H1 (cell line): ENCODE measurements at regions not wholly inside any gene's neighbourhood (a gene's known extent, or its start where the extent isn't known, plus 50 kb on each side); places are given as distances from the start of the nearest gene placed in this dataset.
"Not testable (repeated sequence)": the region's sequence is repeated elsewhere in the genome, so short reads cannot be mapped to it uniquely, and the experiment has no call there.

Experiments
- CTCF ChIA-PET: fragments of 300-600 bp; sonication (Branson Sonifier 250); formaldehyde crosslinking; loops from one replicate; lab custom pipeline; 2021; ENCODE audit not compliant: partially characterized antibody; lab: Charles Lee
- POLR2A ChIA-PET: fragments of 300-600 bp; sonication (Branson Sonifier 250); formaldehyde crosslinking; loops from one replicate; lab custom pipeline; 2021; ENCODE audit warnings: inconsistent platforms; ENCODE audit not compliant: partially characterized antibody; lab: Charles Lee
- DNase-seq, 2 experiments: peaks; one replicate each; pipeline versions ENCODE4 v3.0.0 to v3.0.0-alpha.2; 2010 to 2022; ENCODE audit warnings: low spot score in 2 of 2, low read depth in 1 of 2, mixed read lengths in 1 of 2
- FAIRE-seq: peaks from 2 replicates; lab custom pipeline; 2011; peaks lifted over from hg19 to GRCh38; lab: Jason Lieb, UNC
- H2AFZ ChIP-seq: 2 replicates; pipeline ENCODE4 v1.8.1; 2012; ENCODE audit warnings: low read length, inconsistent platforms
- H2AK5ac ChIP-seq: 2 replicates; pipeline ENCODE4 v1.6.1; 2013; ENCODE audit warnings: low read depth, low read length
- H2BK120ac ChIP-seq: replicated peaks from 2 replicates; pipeline ENCODE3; 2013; ENCODE audit warnings: low read depth, low read length, inconsistent platforms
- H2BK12ac ChIP-seq: 2 replicates; pipeline ENCODE4 v1.6.1; 2013; ENCODE audit warnings: low read depth, low read length
- H2BK15ac ChIP-seq: 2 replicates; pipeline ENCODE4 v1.6.1; 2013; ENCODE audit warnings: low read length
- H2BK20ac ChIP-seq: 2 replicates; pipeline ENCODE4 v1.6.1; 2013; ENCODE audit warnings: low read length
- H2BK5ac ChIP-seq: 2 replicates; pipeline ENCODE4 v1.6.1; 2013; ENCODE audit warnings: low read depth, low read length
- H3K14ac ChIP-seq: 2 replicates; pipeline ENCODE4 v1.6.1; 2013; ENCODE audit warnings: inconsistent platforms; ENCODE audit not compliant: insufficient read length
- H3K18ac ChIP-seq: 2 replicates; pipeline ENCODE4 v1.6.1; 2013; ENCODE audit warnings: low read length; ENCODE audit errors: extremely low read depth
- H3K23ac ChIP-seq: 2 replicates; pipeline ENCODE4 v1.6.1; 2013; ENCODE audit warnings: inconsistent platforms; ENCODE audit not compliant: insufficient read length
- H3K23me2 ChIP-seq: 2 replicates; pipeline ENCODE4 v1.6.1; 2013; ENCODE audit warnings: low read depth, low read length
- H3K27ac ChIP-seq: 2 replicates; pipeline ENCODE4 v1.6.1; 2011; ENCODE audit warnings: low read depth, low read length, inconsistent platforms
- H3K27me3 ChIP-seq, 4 experiments: replicated peaks in 1 of 4; 1 replicate in 1 of 4; 2 replicates in 3 of 4; pipeline versions ENCODE4 v1.6.1 to v1.8.1; 2011 to 2013; ENCODE audit warnings: low read length in 3 of 4, mild to moderate bottlenecking in 3 of 4, inconsistent platforms in 2 of 4, mixed read lengths in 2 of 4, moderate library complexity in 1 of 4; ENCODE audit not compliant: control insufficient read depth in 3 of 4, insufficient read depth in 3 of 4; ENCODE audit errors: extremely low read depth in 1 of 4
- H3K36me3 ChIP-seq, 4 experiments: 2 replicates each; pipeline versions ENCODE4 v1.6.1 to v1.8.1; 2011 to 2013; ENCODE audit warnings: mild to moderate bottlenecking in 4 of 4, low read length in 3 of 4, moderate library complexity in 2 of 4, control low read depth in 1 of 4, inconsistent platforms in 1 of 4; ENCODE audit not compliant: insufficient read depth in 4 of 4, control insufficient read depth in 2 of 4
- H3K4ac ChIP-seq: replicated peaks from 2 replicates; pipeline ENCODE3; 2013; ENCODE audit warnings: low read length, low read depth, mixed read lengths, inconsistent platforms; ENCODE audit not compliant: insufficient read length
- H3K4me1 ChIP-seq, 4 experiments: replicated peaks in 1 of 4; 1 replicate in 1 of 4; 2 replicates in 3 of 4; pipeline versions ENCODE4 v1.6.1 to v1.8.1; 2011 to 2013; ENCODE audit warnings: low read length in 3 of 4, inconsistent platforms in 2 of 4, mixed read lengths in 1 of 4; ENCODE audit not compliant: insufficient read depth in 4 of 4, control insufficient read depth in 3 of 4
- H3K4me2 ChIP-seq, 2 experiments: 2 replicates each; pipeline versions ENCODE4 v1.6.1 to v1.8.1; 2011 to 2013; ENCODE audit warnings: low read depth in 2 of 2, low read length in 2 of 2, control low read depth in 1 of 2, inconsistent platforms in 1 of 2, mild to moderate bottlenecking in 1 of 2; ENCODE audit not compliant: insufficient read depth in 1 of 2
- H3K4me3 ChIP-seq, 4 experiments: fragments of 200-600, 300-600 bp in 1 of 4; sonication (generic), shearing (Covaris generic), sonication (Bioruptor Twin) in 1 of 4; 2 replicates each; pipeline versions ENCODE4 v1.5.1 to v1.8.1; 2011 to 2016; ENCODE audit warnings: low read length in 4 of 4, low read depth in 3 of 4, control low read depth in 2 of 4, inconsistent platforms in 2 of 4, mild to moderate bottlenecking in 2 of 4, mixed read lengths in 1 of 4, moderate library complexity in 1 of 4; ENCODE audit not compliant: insufficient read depth in 2 of 4; ENCODE audit errors: extremely low read depth in 1 of 4
- H3K56ac ChIP-seq: replicated peaks from 2 replicates; pipeline ENCODE3; 2013; ENCODE audit warnings: low read depth, mild to moderate bottlenecking, mixed read lengths, low read length, inconsistent platforms; ENCODE audit not compliant: insufficient read length
- H3K79me1 ChIP-seq: 2 replicates; pipeline ENCODE4 v1.6.1; 2013; ENCODE audit warnings: low read depth, low read length, control low read depth
- H3K79me2 ChIP-seq, 2 experiments: 2 replicates each; pipeline versions ENCODE4 v1.6.1 to v1.8.1; 2012 to 2013; ENCODE audit warnings: low read length in 2 of 2, mild to moderate bottlenecking in 2 of 2, inconsistent platforms in 1 of 2; ENCODE audit not compliant: insufficient read depth in 2 of 2, control insufficient read depth in 1 of 2
- H3K9ac ChIP-seq, 4 experiments: replicated peaks in 1 of 4; 1 replicate in 1 of 4; 2 replicates in 3 of 4; pipeline versions ENCODE4 v1.6.1 to v1.8.1; 2011 to 2013; ENCODE audit warnings: low read depth in 3 of 4, low read length in 3 of 4, control low read depth in 2 of 4, mild to moderate bottlenecking in 2 of 4, moderate library complexity in 2 of 4, inconsistent platforms in 1 of 4; ENCODE audit errors: extremely low read depth in 1 of 4
- H3K9me3 ChIP-seq, 2 experiments: 2 replicates each; pipeline versions ENCODE4 v1.6.1 to v1.8.1; 2012 to 2013; ENCODE audit warnings: mild to moderate bottlenecking in 2 of 2, moderate library complexity in 2 of 2, control low read depth in 1 of 2, inconsistent platforms in 1 of 2, low read depth in 1 of 2, low read length in 1 of 2, mixed read lengths in 1 of 2; ENCODE audit not compliant: insufficient read depth in 2 of 2
- H4K20me1 ChIP-seq, 2 experiments: replicated peaks in 1 of 2; 2 replicates each; pipeline versions ENCODE3 to v1.8.1; 2011 to 2013; ENCODE audit warnings: inconsistent platforms in 2 of 2, low read length in 2 of 2, mild to moderate bottlenecking in 1 of 2; ENCODE audit not compliant: insufficient read depth in 2 of 2, control insufficient read depth in 1 of 2
- H4K5ac ChIP-seq: 2 replicates; pipeline ENCODE4 v1.6.1; 2013; ENCODE audit warnings: low read length, low read depth, mixed read lengths, inconsistent platforms; ENCODE audit not compliant: insufficient read length
- H4K8ac ChIP-seq: 2 replicates; pipeline ENCODE4 v1.8.0; 2013; ENCODE audit warnings: mild to moderate bottlenecking, moderate library complexity, low read length, inconsistent platforms; ENCODE audit not compliant: insufficient read depth; ENCODE audit errors: extremely low read depth
- H4K91ac ChIP-seq: replicated peaks from 2 replicates; pipeline ENCODE3; 2013; ENCODE audit warnings: low read length, mixed read lengths, inconsistent platforms; ENCODE audit not compliant: insufficient read length
- WGBS, 2 experiments: shearing (Covaris generic) in 1 of 2; methylation state at CpG; one replicate each; pipeline versions ENCODE4 v1.1.6 to v1.1.7; 2013 to 2015; ENCODE audit warnings: low lambda C conversion rate in 2 of 2, mixed read lengths in 2 of 2, inconsistent platforms in 1 of 2, low coverage in 1 of 2, missing lambda C conversion rate in 1 of 2; ENCODE audit not compliant: insufficient replicate concordance in 2 of 2, insufficient coverage in 1 of 2, insufficient read length in 1 of 2; ENCODE audit errors: extremely low coverage in 1 of 2, missing lambda C conversion rate in 1 of 2; 5-methylcytosine and 5-hydroxymethylcytosine counted together

DNA sequence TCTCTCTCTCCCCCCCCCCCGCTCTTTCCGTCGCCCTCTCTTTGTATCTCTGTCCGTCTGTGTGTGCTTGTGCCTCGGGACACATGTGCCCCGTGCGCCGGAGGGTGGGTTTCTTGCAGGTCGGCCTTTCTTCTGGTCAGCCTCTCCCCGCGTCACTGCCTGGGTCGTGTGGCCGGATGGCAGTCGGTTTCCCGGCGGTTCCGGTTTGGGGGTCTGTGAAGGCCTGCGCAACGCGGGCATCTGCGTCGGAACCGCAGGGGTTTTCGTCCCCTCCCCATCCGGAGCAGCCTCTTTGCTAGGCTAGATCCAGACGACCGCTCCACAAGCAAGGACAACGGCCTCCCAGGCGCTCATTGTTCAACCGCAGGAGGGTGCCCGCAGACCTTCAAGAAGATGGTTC is 1398.6 kb upstream of the PCDH10 start:
- H3K27me3 ChIP-seq, FAIRE-seq, H2BK5ac ChIP-seq, H4K8ac ChIP-seq, H2AFZ ChIP-seq, H3K36me3 ChIP-seq, H2BK15ac ChIP-seq, H2BK20ac ChIP-seq, H2BK12ac ChIP-seq, H3K56ac ChIP-seq, H3K4ac ChIP-seq, H3K27ac ChIP-seq, H3K18ac ChIP-seq, H3K4me2 ChIP-seq, H4K5ac ChIP-seq, H3K79me2 ChIP-seq, H3K79me1 ChIP-seq, H3K23ac ChIP-seq, H3K4me3 ChIP-seq, POLR2A ChIA-PET, H3K14ac ChIP-seq, H3K4me1 ChIP-seq, H4K91ac ChIP-seq, H2AK5ac ChIP-seq, H3K9ac ChIP-seq, H4K20me1 ChIP-seq, H2BK120ac ChIP-seq, H3K23me2 ChIP-seq, CTCF ChIA-PET: not testable (repeated sequence)
- 94% methylated on average over 23 of the region's 31 CpGs; no CpG with 5 or more reads in 1 of the 2 experiments for WGBS, 2 experiments
- peak in 1 of 2 experiments; percentile 59 for DNase-seq
- peaks cover 3 to 15% of the 10 kb centered on the region in 2 experiments; a peak in 2 of 4 replicates for H3K9me3 ChIP-seq

GRCh38 chr4:131762234-131762633 is 1386.9 kb upstream of the PCDH10 start:
- not testable (repeated sequence) for H3K23ac ChIP-seq

More at GRCh38 chr4:131762234-131762633, 1386.9 kb upstream of the PCDH10 start:
- H3K4ac ChIP-seq, H3K23me2 ChIP-seq, H2AFZ ChIP-seq, H3K27me3 ChIP-seq, H3K4me1 ChIP-seq, H3K79me1 ChIP-seq, H2AK5ac ChIP-seq, H2BK120ac ChIP-seq, H3K14ac ChIP-seq, CTCF ChIA-PET, DNase-seq, H4K8ac ChIP-seq, H3K56ac ChIP-seq, H3K9ac ChIP-seq, H3K4me2 ChIP-seq, H4K20me1 ChIP-seq, H2BK15ac ChIP-seq, H3K4me3 ChIP-seq, H2BK5ac ChIP-seq, H3K27ac ChIP-seq, H3K36me3 ChIP-seq, H2BK20ac ChIP-seq, H3K18ac ChIP-seq, H2BK12ac ChIP-seq, FAIRE-seq, H4K91ac ChIP-seq, H3K79me2 ChIP-seq, H4K5ac ChIP-seq, POLR2A ChIA-PET: not testable (repeated sequence)
- no CpG with 5 or more reads among the region's 35 CpGs for WGBS, 2 experiments
- peaks cover 0 to 15% of the 10 kb centered on the region in 2 experiments; a peak in 1 of 4 replicates for H3K9me3 ChIP-seq
